ENCODE measurements at regions not wholly inside any gene's neighbourhood (a gene's known extent, or its start where the extent isn't known, plus 50 kb on each side); places are given as distances from the start of the nearest gene placed in this dataset.

DNA sequence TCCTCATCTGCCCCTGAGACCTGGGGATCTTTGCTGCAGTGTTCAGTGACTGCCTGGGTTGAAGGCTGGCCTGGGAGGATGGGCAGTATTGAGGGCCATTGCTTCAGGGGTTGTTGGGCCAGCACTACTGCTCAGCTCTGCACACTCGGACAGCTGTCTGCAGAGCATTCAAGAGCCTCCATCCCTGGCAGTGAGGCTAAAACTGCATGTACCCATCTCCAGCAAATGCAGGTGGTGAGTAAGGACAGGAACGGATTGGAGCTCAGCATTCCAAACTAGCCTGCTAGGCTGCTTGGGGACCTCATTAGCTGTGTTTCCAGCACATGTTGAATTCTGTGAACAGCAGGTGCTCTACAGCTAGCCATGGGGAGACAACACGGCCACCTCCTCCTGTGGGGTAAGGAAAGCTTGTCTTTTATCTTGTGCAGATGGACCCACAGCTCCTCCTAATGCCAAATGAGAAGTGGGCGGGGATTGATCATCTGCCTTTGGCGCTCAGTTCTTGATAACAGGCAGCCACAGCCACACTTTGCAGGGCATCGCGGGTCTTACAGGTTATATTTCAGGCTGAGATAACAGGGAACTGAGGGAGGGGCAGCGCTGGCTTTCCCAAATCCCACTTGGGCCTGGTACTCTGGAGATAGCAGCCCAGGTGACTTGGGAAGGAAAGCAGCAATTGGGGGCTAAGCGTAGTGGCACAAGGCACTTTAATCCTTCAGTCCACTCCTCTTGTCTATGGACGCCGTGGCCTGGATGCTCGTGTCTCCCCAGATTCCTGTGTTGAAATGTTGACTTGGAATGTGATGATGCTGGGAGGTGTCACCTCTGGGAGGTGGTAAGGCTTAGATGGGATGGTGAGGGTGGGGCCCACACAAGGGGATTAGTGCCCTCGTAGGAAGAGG, 254.5 kb upstream of the B3GAT1 start:
- TF ChIP-seq, protein P1, sequence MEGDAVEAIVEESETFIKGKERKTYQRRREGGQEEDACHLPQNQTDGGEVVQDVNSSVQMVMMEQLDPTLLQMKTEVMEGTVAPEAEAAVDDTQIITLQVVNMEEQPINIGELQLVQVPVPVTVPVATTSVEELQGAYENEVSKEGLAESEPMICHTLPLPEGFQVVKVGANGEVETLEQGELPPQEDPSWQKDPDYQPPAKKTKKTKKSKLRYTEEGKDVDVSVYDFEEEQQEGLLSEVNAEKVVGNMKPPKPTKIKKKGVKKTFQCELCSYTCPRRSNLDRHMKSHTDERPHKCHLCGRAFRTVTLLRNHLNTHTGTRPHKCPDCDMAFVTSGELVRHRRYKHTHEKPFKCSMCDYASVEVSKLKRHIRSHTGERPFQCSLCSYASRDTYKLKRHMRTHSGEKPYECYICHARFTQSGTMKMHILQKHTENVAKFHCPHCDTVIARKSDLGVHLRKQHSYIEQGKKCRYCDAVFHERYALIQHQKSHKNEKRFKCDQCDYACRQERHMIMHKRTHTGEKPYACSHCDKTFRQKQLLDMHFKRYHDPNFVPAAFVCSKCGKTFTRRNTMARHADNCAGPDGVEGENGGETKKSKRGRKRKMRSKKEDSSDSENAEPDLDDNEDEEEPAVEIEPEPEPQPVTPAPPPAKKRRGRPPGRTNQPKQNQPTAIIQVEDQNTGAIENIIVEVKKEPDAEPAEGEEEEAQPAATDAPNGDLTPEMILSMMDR (IDR thresholded peaks at IDR 0.05): no peak
- no peak for TF ChIP-seq POLR2A (IDR thresholded peaks at IDR 0.05)
